ENCODE measurements at regions not wholly inside any gene's neighbourhood (a gene's known extent, or its start where the extent isn't known, plus 50 kb on each side); places are given as distances from the start of the nearest gene placed in this dataset.

DNA sequence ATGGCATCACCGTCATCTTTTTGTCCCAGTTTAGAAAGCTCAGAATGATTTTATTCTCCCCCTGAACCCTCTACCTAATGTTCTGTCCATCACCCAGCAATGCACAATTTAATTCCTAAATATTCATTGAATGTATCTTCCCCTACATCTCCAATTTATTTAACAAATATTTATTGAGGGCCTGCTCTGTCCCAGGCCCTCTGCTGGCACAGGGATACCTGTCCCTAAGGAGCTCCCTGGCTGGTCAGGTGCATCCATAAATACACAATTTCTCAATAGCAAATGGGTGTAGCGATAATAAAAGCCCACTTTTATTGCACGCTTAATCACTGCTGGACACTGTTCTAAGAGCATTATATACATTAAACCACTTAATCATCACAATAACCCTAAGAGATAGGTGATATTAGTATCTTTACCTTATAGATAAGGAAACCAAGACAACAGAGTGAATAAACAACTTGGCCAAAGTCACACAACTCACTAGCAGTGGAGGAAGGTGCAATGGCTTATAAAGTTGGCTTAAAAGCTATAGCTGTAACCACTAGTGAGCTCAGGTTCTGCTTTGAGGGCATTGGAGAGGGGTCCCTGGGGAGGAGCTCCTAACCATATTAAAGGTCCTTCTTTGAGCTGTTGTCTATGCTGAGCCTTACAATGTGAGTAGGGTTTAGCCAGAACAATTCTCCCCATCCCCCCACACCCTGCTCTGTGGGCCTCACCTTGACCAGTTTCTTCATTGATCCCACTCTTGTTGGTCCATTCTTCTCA lies 126.3 kb upstream of the JUN start:
- Histone ChIP-seq H3K4me2 (ENCODE audit: control insufficient read depth, extremely low read depth, insufficient read depth, low read depth, low read length) (no peak overlapping the region), H3K4me3 (ENCODE audit: control insufficient read depth in 2 of 3, extremely low read depth in 1 of 3, insufficient read depth in 2 of 3, low read depth in 1 of 3, low read length in 3 of 3) (no peak overlapping the region)

DNA sequence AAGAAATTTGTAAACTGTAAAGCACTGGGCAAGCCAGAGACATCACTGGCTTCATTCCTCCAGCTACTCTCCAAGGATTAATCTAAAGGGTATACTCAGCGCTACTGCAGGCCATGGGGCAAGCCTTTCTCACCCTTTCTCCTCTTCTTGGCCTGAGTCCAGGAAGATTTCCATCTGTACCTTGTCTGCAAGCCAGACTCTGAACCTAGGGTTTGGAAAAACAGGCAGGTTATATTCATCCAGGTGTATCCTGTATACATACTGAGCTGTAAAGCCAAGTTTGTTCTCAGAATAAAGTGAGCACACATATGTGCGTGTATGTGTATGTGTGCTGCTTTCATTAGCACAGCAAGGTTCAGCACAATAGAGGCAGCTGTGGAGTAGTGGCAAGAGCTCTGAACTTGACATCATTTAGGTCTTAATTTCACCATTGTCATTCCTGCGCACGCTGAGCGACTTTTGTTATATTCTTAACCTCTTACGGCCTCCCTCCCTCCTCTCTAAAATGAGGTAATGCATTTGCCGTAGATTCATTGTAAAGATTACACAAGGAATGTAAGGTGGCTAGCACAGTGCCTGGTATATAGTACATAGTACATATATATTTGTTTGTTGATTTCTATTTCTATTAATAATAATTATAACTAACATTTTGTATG lies 128.1 kb upstream of the JUN start:
- FAIRE-seq (no peak), DNase-seq (ENCODE audit: low read depth, low spot score) (no peak)
- Histone ChIP-seq H3K9me3 (ENCODE audit: control insufficient read depth, low read depth, low read length) (no peaks in the 10 kb centered on the region), H3K4me3 (ENCODE audit: control insufficient read depth in 2 of 3, extremely low read depth in 1 of 3, insufficient read depth in 2 of 3, low read depth in 1 of 3, low read length in 3 of 3) (no peak overlapping the region), H4K20me1 (ENCODE audit: control insufficient read depth, extremely low read depth, insufficient read depth, low read length) (no peaks in the 10 kb centered on the region), H3K4me1 (ENCODE audit: control insufficient read depth, extremely low read depth, insufficient read depth, low read length) (peaks cover 21% of the 10 kb centered on the region), H3K27me3 (ENCODE audit: control insufficient read depth, extremely low read depth, insufficient read depth, low read length) (no peaks in the 10 kb centered on the region), H3K27ac (ENCODE audit: control insufficient read depth, insufficient read depth, low read length) (no peak overlapping the region), H3K79me2 (ENCODE audit: control insufficient read depth, insufficient read depth, low read length) (no peaks in the 10 kb centered on the region), H3K9ac (ENCODE audit: control insufficient read depth, extremely low read depth, insufficient read depth, low read length) (no peak overlapping the region), H3K36me3 (ENCODE audit: control insufficient read depth in 2 of 2, extremely low read depth in 1 of 2, insufficient read depth in 2 of 2, low read length in 2 of 2) (no peaks in the 10 kb centered on the region), H2AFZ (ENCODE audit: control insufficient read depth, low read length) (no peak overlapping the region), H3K4me2 (ENCODE audit: control insufficient read depth, extremely low read depth, insufficient read depth, low read depth, low read length) (no peak overlapping the region), H3K9me1 (ENCODE audit: control insufficient read depth, extremely low read depth, insufficient read depth, low read length) (no peaks in the 10 kb centered on the region)
- TF ChIP-seq EZH2 (IDR thresholded peaks at IDR 0.05; ENCODE audit: low read length) = no peak
- TF ChIP-seq, protein P1, sequence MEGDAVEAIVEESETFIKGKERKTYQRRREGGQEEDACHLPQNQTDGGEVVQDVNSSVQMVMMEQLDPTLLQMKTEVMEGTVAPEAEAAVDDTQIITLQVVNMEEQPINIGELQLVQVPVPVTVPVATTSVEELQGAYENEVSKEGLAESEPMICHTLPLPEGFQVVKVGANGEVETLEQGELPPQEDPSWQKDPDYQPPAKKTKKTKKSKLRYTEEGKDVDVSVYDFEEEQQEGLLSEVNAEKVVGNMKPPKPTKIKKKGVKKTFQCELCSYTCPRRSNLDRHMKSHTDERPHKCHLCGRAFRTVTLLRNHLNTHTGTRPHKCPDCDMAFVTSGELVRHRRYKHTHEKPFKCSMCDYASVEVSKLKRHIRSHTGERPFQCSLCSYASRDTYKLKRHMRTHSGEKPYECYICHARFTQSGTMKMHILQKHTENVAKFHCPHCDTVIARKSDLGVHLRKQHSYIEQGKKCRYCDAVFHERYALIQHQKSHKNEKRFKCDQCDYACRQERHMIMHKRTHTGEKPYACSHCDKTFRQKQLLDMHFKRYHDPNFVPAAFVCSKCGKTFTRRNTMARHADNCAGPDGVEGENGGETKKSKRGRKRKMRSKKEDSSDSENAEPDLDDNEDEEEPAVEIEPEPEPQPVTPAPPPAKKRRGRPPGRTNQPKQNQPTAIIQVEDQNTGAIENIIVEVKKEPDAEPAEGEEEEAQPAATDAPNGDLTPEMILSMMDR (optimal IDR thresholded peaks at IDR 0.05 in 1 of 3, IDR thresholded peaks at IDR 0.05 in 1 of 3, conservative IDR thresholded peaks at IDR 0.05 in 1 of 3; ENCODE audit: extremely low read depth in 1 of 3, insufficient read depth in 2 of 3, low read length in 3 of 3) = no peak
- dilution Hi-C loops (cut with MboI; ENCODE audit: extremely low pct_ligation_motif_present, low sequenced_read_pairs) = no loop called here

More for the DNA sequence above, 126.3 kb upstream of the JUN start:
- no peaks in the 10 kb centered on the region for H3K9me1 ChIP-seq (ENCODE audit: control insufficient read depth, extremely low read depth, insufficient read depth, low read length)
- no peaks in the 10 kb centered on the region for H3K27me3 ChIP-seq (ENCODE audit: control insufficient read depth, extremely low read depth, insufficient read depth, low read length)
- FAIRE-seq (no peak), DNase-seq (ENCODE audit: low read depth, low spot score) (no peak)
- H2AFZ ChIP-seq (ENCODE audit: control insufficient read depth, low read length) = no peak overlapping the region
- H4K20me1 ChIP-seq (ENCODE audit: control insufficient read depth, extremely low read depth, insufficient read depth, low read length) = no peaks in the 10 kb centered on the region
- H3K36me3 ChIP-seq (ENCODE audit: control insufficient read depth in 2 of 2, extremely low read depth in 1 of 2, insufficient read depth in 2 of 2, low read length in 2 of 2) = no peaks in the 10 kb centered on the region
- no peak overlapping the region for H3K9ac ChIP-seq (ENCODE audit: control insufficient read depth, extremely low read depth, insufficient read depth, low read length)
- H3K9me3 ChIP-seq (ENCODE audit: control insufficient read depth, low read depth, low read length) = no peaks in the 10 kb centered on the region
- no peaks in the 10 kb centered on the region for H3K79me2 ChIP-seq (ENCODE audit: control insufficient read depth, insufficient read depth, low read length)
- peaks cover 17% of the 10 kb centered on the region for H3K4me1 ChIP-seq (ENCODE audit: control insufficient read depth, extremely low read depth, insufficient read depth, low read length)
- TF ChIP-seq, protein P1 (optimal IDR thresholded peaks at IDR 0.05 in 1 of 3, IDR thresholded peaks at IDR 0.05 in 1 of 3, conservative IDR thresholded peaks at IDR 0.05 in 1 of 3; ENCODE audit: extremely low read depth in 1 of 3, insufficient read depth in 2 of 3, low read length in 3 of 3) = no peak
- TF ChIP-seq EZH2 (IDR thresholded peaks at IDR 0.05; ENCODE audit: low read length) = no peak
- H3K27ac ChIP-seq (ENCODE audit: control insufficient read depth, insufficient read depth, low read length) = no peak overlapping the region
- dilution Hi-C loops (cut with MboI; ENCODE audit: extremely low pct_ligation_motif_present, low sequenced_read_pairs) = no loop called here
